ENCODE measurements at regions not wholly inside any gene's neighbourhood (a gene's known extent, or its start where the extent isn't known, plus 50 kb on each side); places are given as distances from the start of the nearest gene placed in this dataset.

DNA sequence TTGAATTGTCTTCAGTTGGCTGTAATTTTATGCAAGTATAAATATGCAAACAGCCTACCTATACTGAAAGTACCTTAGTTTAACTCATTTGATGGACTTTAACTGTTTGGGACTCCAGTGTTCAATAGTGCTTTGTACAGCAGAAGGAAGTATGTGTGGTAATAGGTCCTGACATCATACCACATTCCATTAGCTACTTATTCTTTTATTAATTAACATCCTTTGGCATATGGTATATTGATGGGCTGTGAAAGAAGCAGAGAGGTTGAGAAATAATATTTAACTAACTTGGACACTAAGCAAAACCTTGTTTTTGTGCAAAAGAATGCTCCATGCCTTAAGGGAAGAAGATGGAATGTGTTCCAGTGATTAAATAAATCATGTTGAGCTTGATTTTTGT, 97.6 kb upstream of the SEMA6A start:
- no peak for TF ChIP-seq EZH2 (IDR thresholded peaks at IDR 0.05; ENCODE audit: low read length)
- TF ChIP-seq, protein P1, sequence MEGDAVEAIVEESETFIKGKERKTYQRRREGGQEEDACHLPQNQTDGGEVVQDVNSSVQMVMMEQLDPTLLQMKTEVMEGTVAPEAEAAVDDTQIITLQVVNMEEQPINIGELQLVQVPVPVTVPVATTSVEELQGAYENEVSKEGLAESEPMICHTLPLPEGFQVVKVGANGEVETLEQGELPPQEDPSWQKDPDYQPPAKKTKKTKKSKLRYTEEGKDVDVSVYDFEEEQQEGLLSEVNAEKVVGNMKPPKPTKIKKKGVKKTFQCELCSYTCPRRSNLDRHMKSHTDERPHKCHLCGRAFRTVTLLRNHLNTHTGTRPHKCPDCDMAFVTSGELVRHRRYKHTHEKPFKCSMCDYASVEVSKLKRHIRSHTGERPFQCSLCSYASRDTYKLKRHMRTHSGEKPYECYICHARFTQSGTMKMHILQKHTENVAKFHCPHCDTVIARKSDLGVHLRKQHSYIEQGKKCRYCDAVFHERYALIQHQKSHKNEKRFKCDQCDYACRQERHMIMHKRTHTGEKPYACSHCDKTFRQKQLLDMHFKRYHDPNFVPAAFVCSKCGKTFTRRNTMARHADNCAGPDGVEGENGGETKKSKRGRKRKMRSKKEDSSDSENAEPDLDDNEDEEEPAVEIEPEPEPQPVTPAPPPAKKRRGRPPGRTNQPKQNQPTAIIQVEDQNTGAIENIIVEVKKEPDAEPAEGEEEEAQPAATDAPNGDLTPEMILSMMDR (optimal IDR thresholded peaks at IDR 0.05 in 1 of 3, IDR thresholded peaks at IDR 0.05 in 1 of 3, conservative IDR thresholded peaks at IDR 0.05 in 1 of 3; ENCODE audit: extremely low read depth in 1 of 3, insufficient read depth in 2 of 3, low read length in 3 of 3), result no peak

Measured in keratinocyte (primary cell).